Smooth muscle cell (in vitro differentiated cells): ENCODE measurements at regions not wholly inside any gene's neighbourhood (a gene's known extent, or its start where the extent isn't known, plus 50 kb on each side); places are given as distances from the start of the nearest gene placed in this dataset.

ENCODE experiments used
- DNase-seq: peaks from one replicate; lab custom pipeline; 2025; ENCODE audit not compliant: unreplicated experiment; lab: John Stamatoyannopoulos, UW
- H2AFZ ChIP-seq: fragments of 200-600 bp; sonication (generic); 2 replicates; pipeline ENCODE4 v1.6.0; 2016; ENCODE audit warnings: antibody characterized with exemption, low read depth, mild to moderate bottlenecking
- H3F3A ChIP-seq: fragments of 200-600 bp; sonication (generic); 2 replicates; pipeline ENCODE4 v1.6.0; 2017; ENCODE audit warnings: antibody characterized with exemption, low read depth
- H3K27ac ChIP-seq: fragments of 200-600 bp; sonication (generic); 2 replicates; pipeline ENCODE4 v1.5.1; 2016; ENCODE audit warnings: low read depth, mild to moderate bottlenecking
- H3K27me3 ChIP-seq: fragments of 200-600 bp; sonication (generic); 2 replicates; pipeline ENCODE4 v1.6.1; 2016; ENCODE audit warnings: low read depth, mild to moderate bottlenecking
- H3K36me3 ChIP-seq: fragments of 200-600 bp; sonication (generic); 2 replicates; pipeline ENCODE4 v1.5.1; 2016; ENCODE audit warnings: low read depth
- H3K4me1 ChIP-seq: fragments of 200-600 bp; sonication (generic); 2 replicates; pipeline ENCODE4 v1.5.1; 2016; ENCODE audit warnings: low read depth
- H3K4me2 ChIP-seq: fragments of 200-600 bp; sonication (generic); 2 replicates; pipeline ENCODE4 v1.6.0; 2016; ENCODE audit warnings: mild to moderate bottlenecking
- H3K4me3 ChIP-seq: fragments of 200-600 bp; sonication (generic); 2 replicates; pipeline ENCODE4 v1.5.1; 2016; ENCODE audit warnings: mild to moderate bottlenecking
- H3K79me2 ChIP-seq: fragments of 200-600 bp; sonication (generic); 2 replicates; pipeline ENCODE4 v1.6.0; 2016; ENCODE audit warnings: low read depth, mild to moderate bottlenecking
- H3K9ac ChIP-seq: fragments of 200-600 bp; sonication (generic); 2 replicates; pipeline ENCODE4 v1.6.0; 2016; ENCODE audit warnings: low read depth
- H3K9me3 ChIP-seq: fragments of 200-600 bp; sonication (generic); replicated peaks from 2 replicates; pipeline ENCODE4 v1.5.1; 2016; ENCODE audit warnings: low read depth
- H4K20me1 ChIP-seq: fragments of 200-600 bp; sonication (generic); 2 replicates; pipeline ENCODE4 v1.6.0; 2016; ENCODE audit warnings: low read depth
- WGBS: methylation state at CpG from one replicate; pipeline ENCODE4 v1.1.7; 2016; ENCODE audit warnings: low lambda C conversion rate; 5-methylcytosine and 5-hydroxymethylcytosine counted together
- TF ChIP-seq, protein P1 (sequence below): fragments of 200-600 bp; sonication (generic); IDR thresholded peaks from 2 replicates; pipeline ENCODE4 v1.5.1; 2017; ENCODE audit warnings: borderline replicate concordance, mild to moderate bottlenecking, antibody characterized with exemption; ENCODE audit not compliant: insufficient read depth, poor library complexity, severe bottlenecking

GRCh38 chrX:42680666-42681065, 97.3 kb downstream of the PPP1R2C start:
- Histone ChIP-seq H2AFZ (peak overlapping the region; percentile 88), H3K9ac (no peak overlapping the region), H3K79me2 (no peaks in the 10 kb centered on the region), H3K4me3 (no peak overlapping the region), H3K27me3 (no peaks in the 10 kb centered on the region), H3K4me2 (no peak overlapping the region), H3K4me1 (peaks cover 11% of the 10 kb centered on the region), H3F3A (no peaks in the 10 kb centered on the region), H3K27ac (peak overlapping the region; percentile 43), H3K9me3 (no peaks in the 10 kb centered on the region), H3K36me3 (no peaks in the 10 kb centered on the region), H4K20me1 (no peaks in the 10 kb centered on the region)
- DNase-seq: no peak
- whole genome bisulfite sequencing: 35% methylated on average over 2 of the region's 2 CpGs
- TF ChIP-seq, protein P1, sequence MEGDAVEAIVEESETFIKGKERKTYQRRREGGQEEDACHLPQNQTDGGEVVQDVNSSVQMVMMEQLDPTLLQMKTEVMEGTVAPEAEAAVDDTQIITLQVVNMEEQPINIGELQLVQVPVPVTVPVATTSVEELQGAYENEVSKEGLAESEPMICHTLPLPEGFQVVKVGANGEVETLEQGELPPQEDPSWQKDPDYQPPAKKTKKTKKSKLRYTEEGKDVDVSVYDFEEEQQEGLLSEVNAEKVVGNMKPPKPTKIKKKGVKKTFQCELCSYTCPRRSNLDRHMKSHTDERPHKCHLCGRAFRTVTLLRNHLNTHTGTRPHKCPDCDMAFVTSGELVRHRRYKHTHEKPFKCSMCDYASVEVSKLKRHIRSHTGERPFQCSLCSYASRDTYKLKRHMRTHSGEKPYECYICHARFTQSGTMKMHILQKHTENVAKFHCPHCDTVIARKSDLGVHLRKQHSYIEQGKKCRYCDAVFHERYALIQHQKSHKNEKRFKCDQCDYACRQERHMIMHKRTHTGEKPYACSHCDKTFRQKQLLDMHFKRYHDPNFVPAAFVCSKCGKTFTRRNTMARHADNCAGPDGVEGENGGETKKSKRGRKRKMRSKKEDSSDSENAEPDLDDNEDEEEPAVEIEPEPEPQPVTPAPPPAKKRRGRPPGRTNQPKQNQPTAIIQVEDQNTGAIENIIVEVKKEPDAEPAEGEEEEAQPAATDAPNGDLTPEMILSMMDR: no peak

DNA sequence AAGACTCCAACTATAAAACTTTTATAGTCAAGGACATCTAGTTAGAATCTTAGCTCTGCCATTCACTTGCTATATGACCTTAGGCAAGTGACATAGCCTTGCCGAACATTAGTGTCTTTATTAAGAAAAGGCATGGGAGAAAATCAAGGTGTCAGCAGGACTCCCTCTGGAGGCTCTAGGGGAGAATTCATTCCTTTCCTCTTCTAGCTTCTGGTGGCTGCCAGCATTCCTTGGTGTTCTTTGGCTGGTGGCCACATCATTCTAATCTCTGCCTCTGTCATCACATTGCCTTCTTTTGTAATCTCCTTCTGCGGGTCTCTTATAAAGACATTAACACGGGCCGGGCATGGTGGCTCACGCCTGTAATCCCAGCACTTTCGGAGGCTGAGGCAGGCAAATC, 99.8 kb downstream of the PPP1R2C start:
- H3K4me1 ChIP-seq: peaks cover 11% of the 10 kb centered on the region
- no peaks in the 10 kb centered on the region for H4K20me1 ChIP-seq
- H3F3A ChIP-seq: no peaks in the 10 kb centered on the region
- H3K9ac ChIP-seq: no peak overlapping the region
- WGBS: 78% methylated on average over 6 of the region's 6 CpGs
- TF ChIP-seq, protein P1: no peak
- DNase-seq: no peak
- H3K79me2 ChIP-seq: no peaks in the 10 kb centered on the region
- H3K9me3 ChIP-seq: no peaks in the 10 kb centered on the region
- no peak overlapping the region for H2AFZ ChIP-seq
- H3K36me3 ChIP-seq: no peaks in the 10 kb centered on the region
- H3K27ac ChIP-seq: no peak overlapping the region
- H3K27me3 ChIP-seq: no peaks in the 10 kb centered on the region
- H3K4me2 ChIP-seq: no peak overlapping the region
- H3K4me3 ChIP-seq: no peak overlapping the region

DNA sequence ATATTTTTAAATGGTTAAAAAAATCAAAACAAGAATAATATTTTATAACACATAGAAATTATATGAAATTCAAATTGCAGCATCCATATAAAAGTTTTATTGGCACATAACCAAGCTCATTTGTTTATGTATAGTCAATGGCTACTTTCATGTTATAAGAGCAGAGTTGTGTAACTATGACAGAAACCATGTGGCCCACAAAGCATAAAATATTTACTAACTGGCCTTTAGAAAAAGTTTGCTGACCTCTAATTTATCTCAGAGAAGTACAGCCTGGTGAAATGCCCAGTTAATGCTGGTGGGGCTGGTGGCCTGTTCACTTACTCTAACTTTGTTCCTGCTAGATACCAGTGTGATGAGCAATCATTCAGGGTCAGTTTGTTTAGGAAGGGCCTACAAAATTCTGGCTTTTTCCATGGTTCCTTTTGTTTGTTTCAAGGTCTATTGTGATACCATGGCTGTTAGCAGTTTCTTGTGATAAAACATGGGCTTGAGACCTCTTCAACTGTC, 104.6 kb downstream of the PPP1R2C start:
- peak; percentile 0 for DNase-seq
- Histone ChIP-seq H3K4me3 (no peak overlapping the region), H3K9ac (no peak overlapping the region), H3K36me3 (no peaks in the 10 kb centered on the region), H4K20me1 (no peaks in the 10 kb centered on the region), H3K4me1 (no peaks in the 10 kb centered on the region), H3K27me3 (no peaks in the 10 kb centered on the region), H3K4me2 (no peak overlapping the region), H2AFZ (no peak overlapping the region), H3K79me2 (no peaks in the 10 kb centered on the region), H3K9me3 (no peaks in the 10 kb centered on the region), H3K27ac (no peak overlapping the region), H3F3A (no peaks in the 10 kb centered on the region)
- TF ChIP-seq, protein P1: no peak

DNA sequence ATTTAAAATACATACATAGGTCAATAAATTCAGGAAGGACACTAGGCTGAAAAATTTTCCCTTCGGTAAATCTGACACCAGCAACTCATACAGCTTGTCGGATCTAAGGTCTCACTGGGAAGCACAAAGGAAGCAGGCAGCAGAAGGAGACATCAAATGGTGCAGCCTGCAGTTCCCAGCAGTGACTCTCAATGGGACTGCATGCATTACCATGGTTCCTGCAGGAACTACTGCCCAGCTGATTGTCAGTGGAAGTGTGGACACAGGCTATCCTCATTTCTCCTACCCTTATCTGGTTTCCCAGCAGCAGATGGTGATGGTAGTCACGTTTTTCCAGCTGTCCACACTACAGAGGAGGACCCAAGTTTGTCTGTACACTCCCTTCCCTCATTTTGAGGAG, 113.3 kb downstream of the PPP1R2C start:
- no peak overlapping the region for H2AFZ ChIP-seq
- no peaks in the 10 kb centered on the region for H3K79me2 ChIP-seq
- no peaks in the 10 kb centered on the region for H3F3A ChIP-seq
- no peak overlapping the region for H3K4me2 ChIP-seq
- H3K27ac ChIP-seq: no peak overlapping the region
- 78% methylated on average over 3 of the region's 3 CpGs for WGBS
- DNase-seq: no peak
- H3K27me3 ChIP-seq: no peaks in the 10 kb centered on the region
- no peaks in the 10 kb centered on the region for H3K9me3 ChIP-seq
- H4K20me1 ChIP-seq: no peaks in the 10 kb centered on the region
- no peak overlapping the region for H3K4me3 ChIP-seq
- H3K9ac ChIP-seq: no peak overlapping the region
- H3K36me3 ChIP-seq: no peaks in the 10 kb centered on the region
- no peaks in the 10 kb centered on the region for H3K4me1 ChIP-seq
- TF ChIP-seq, protein P1: no peak
